ENCODE measurements at regions not wholly inside any gene's neighbourhood (a gene's known extent, or its start where the extent isn't known, plus 50 kb on each side); places are given as distances from the start of the nearest gene placed in this dataset.

DNA sequence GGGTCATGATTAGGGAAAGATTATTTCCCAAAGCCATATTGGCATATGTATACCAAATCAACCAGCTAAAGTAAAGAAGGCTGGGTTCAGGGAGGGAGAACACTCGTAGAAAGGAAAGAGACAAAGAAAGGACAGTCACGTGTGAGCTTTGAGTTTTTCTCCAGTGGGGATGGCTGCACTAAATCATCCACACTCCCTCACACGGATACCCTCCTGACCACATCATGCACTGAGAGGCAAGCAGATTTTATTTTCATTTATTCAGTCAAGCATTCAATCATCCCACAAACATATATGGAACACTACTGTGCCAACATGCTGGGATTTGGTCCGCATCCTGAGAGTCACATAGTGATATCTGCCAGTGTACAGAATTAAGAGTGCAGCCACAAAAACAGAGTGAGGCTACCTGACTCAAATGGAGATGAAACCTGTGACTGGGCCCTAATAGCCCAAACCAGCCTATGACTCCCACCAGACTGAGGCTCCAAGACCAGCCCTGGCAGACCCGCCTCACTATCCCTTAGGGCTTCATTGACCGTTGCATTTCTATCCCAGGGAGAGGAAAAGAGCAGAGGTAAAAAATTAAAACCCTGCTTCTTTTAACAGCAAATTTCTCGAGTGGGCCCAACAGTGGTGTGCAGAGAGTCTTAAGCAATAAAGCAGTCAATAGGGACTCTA, 155.9 kb downstream of the BARHL2 start:
- TF ChIP-seq CTCF (IDR thresholded peaks at IDR 0.05) = no peak

GRCh38 chr1:90558754-90559378, 158.2 kb downstream of the BARHL2 start:
- no peak for TF ChIP-seq CTCF (IDR thresholded peaks at IDR 0.05)

GRCh38 chr1:90558126-90558525, 159.0 kb downstream of the BARHL2 start:
- TF ChIP-seq CTCF (IDR thresholded peaks at IDR 0.05) = no peak

GRCh38 chr1:90557706-90558105, 159.4 kb downstream of the BARHL2 start:
- no peak for TF ChIP-seq CTCF (IDR thresholded peaks at IDR 0.05)

GRCh38 chr1:90550626-90551406, 166.3 kb downstream of the BARHL2 start:
- no peak for TF ChIP-seq CTCF (IDR thresholded peaks at IDR 0.05)

DNA sequence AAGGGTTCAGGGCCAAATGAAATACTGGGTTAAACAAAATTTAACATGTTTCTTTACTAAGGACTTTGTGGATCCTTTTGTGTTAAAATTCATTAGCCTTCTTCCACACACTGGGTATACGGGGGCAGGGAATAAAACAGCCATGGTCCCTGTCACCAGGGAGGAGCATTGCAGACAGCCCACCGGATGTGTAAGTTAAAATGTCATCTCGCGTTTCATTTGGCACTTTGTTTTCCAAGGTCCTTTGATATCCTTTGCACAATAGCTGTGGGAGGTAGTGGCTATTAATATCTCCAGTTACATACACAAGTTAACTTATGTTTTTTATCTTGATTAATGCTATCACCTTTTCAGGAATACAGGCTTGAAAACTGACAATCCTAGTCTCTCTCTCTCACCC, 172.7 kb downstream of the BARHL2 start:
- no peak for TF ChIP-seq CTCF (IDR thresholded peaks at IDR 0.05)

DNA sequence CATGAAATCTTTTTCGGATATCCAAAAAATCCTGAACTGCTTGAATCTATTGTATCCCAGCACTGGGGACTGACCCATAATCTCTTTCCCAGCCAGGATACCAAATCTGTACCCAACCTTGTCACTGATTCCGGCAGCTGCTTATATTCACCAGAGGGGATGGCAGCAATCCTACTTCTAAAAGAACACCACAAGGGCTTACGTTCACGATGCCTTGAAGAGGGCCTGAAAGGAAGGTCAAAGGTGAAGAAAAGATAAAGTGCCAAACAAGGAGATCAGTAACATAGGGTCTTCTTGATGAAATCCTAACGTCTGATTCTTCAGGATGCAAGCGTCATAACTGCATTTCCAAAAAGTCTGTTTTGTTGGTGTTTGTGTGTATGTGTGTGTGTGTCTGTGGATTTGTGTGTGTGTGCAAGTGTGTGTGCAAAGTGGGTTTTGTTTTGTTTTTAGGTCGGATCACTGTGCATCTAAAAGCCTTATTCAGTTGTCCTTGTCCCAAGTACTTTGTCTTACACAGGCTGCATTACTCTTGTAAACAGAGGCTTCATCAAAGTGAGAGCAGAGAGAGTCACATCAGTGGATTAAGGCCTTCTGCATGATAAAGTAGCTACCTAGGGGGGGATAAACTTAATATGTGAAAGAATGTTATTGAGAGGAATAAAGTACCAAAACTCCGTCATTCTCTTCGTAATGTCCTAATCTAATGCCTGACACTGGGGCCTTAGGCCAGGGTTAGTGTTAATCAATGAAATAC, 179.3 kb downstream of the BARHL2 start:
- TF ChIP-seq CTCF (IDR thresholded peaks at IDR 0.05) = no peak
